Activated T-cell treated with anti-CD3 and anti-CD28 coated beads for 4 hours (primary cell): ENCODE measurements at regions not wholly inside any gene's neighbourhood (a gene's known extent, or its start where the extent isn't known, plus 50 kb on each side); places are given as distances from the start of the nearest gene placed in this dataset.

Source experiments
- DNase-seq: peaks from one replicate; pipeline ENCODE4 v3.0.0-alpha.2; 2020

DNA sequence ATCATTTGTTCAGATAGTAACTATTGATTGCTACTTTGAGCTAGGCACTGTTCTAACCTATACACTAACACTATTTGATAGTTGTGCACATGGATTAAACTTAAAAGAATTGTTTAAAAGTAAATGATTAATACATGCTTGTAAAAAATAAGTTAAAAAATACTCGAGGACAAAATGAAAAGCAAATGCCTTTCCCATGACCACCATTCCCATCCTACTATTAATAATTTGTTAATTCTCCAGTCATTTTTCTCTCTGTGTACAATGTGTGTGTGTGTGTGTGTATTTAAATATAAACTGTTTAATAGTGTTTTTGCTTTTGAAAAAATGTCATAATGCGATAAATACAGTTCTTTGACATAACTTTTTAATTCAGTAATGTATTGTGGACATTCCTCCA, 78.7 kb upstream of the KCNMB2 start:
- no peak for DNase-seq

GRCh38 chr3:178458313-178459037, 77.8 kb upstream of the KCNMB2 start:
- no peak for DNase-seq

- DNase-seq = no peak
These were observed 77.2 kb upstream of the KCNMB2 start for GRCh38 chr3:178459038-178459410.

- DNase-seq = no peak
These were observed 70.7 kb upstream of the KCNMB2 start for GRCh38 chr3:178465260-178466180.

- no peak for DNase-seq
These were observed 63.3 kb upstream of the KCNMB2 start for GRCh38 chr3:178472941-178473340.

DNA sequence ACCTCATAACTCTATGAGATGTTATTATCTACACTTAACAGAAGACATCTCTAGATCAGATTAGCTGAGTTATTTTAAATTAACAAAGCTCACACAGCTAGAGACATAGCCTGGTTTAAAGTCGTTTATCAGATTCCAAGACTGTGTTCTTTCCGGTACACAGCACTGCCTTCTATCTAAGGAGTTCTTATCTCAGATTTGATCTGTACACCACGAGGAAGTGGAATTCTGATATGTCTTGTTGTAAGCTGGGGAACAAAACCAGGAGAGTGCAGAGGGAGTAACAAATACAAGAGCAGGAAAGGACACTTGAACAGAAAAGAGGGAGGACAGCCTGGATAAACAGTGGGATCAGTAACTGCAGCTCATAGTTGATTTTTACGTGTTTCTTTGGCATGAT, 61.7 kb upstream of the KCNMB2 start:
- DNase-seq = no peak

DNA sequence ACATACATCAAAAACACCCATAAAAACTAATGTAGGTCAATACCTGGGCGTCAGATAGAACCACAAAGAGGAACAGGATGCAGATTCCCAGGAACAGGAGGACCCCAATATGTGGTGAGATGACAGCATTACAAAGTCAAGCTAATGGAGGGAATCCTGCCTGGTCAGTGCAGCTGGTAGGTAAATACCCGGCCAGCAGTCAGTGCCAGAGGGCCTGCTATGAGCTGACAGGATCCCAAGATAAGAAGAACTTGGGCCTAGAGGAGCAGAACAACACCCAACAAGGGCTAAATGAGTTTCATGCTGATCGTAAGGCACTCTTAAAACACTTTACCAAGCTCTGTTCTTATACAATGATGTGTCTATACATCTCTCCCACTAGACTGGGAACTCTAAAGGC, 61.2 kb upstream of the KCNMB2 start:
- DNase-seq = no peak

- no peak for DNase-seq
These were observed 59.4 kb upstream of the KCNMB2 start for GRCh38 chr3:178476886-178477285.

DNA sequence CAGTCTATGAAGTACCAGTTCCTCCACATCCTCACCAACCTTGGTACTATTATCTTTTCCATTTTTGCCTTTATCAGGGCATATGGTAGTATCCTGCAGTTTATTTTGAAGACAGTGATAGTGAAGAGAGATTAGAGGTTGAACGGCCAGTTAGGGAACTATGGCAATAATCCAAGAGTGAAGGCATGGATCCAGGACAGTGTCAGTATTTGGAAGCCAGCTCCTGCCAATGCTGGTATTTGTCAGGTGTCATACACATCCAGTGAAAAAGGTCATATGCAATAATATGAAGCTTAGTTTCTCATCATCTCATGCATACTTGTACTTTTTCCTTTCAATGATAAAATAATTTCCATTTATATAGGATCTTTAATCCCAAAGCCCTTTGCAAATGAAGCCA, 56.8 kb upstream of the KCNMB2 start:
- no peak for DNase-seq

GRCh38 chr3:178479860-178480259, 56.4 kb upstream of the KCNMB2 start:
- no peak for DNase-seq

- DNase-seq = no peak
These were observed 56.0 kb upstream of the KCNMB2 start for GRCh38 chr3:178480274-178480673.

DNA sequence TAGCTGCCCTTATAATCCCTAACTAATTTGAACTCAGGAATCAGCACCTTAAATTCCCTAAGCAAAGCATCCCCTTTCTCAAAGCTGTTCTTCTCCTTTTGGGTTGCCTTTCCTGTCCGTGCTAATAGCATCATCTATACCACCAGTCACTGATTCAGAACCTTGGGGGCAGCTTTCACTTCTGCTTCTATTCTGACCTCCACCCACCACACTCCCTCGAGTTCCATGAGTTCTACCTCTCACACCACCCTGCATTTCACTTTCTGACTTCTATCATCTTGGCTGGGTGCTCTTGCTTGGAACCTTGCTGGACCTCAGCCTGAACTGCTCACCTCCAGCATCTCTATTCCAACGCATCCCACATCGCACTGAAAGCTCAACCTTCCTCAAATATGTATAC, 55.4 kb upstream of the KCNMB2 start:
- no peak for DNase-seq

DNA sequence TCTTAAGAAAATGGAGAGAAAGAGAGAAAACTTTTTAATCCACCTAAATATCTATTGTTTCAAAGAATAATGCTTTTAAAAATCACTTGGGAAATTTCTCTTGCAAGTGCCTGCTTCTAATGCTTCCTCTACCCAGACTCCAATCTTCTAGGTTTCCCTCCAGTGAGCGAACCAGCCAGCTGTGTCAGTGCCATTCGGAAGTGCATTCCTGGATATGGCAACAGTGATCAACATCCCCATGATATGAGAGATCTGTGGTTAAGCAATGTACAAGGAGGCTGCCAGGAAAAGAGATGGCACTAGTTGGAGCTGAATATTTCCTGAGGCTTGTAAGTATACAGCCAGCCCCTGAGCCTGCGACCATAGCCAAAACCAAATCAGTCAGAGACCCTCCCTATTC, 53.3 kb upstream of the KCNMB2 start:
- no peak for DNase-seq

DNA sequence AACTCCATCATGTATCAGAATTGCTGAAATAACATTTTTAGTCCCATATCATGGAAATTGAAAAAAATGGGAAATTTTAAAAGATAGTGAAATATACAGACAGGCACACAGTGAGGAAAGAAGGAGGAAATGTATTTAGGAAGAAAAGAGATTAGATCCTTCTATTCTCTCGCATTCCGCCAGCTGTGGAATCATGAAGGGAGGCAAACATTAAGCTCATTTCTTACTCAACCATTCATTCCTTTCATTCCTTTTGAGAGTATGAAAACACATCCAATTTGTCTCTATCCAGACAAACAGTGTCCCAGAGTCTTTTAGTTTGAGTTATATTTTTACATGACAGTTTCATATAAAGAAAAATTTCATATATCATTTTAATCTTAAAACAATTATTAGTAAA, 52.5 kb upstream of the KCNMB2 start:
- DNase-seq = no peak

- no peak for DNase-seq
These were observed 50.5 kb upstream of the KCNMB2 start for GRCh38 chr3:178485756-178486155.
